ENCODE measurements at regions not wholly inside any gene's neighbourhood (a gene's known extent, or its start where the extent isn't known, plus 50 kb on each side); places are given as distances from the start of the nearest gene placed in this dataset.

DNA sequence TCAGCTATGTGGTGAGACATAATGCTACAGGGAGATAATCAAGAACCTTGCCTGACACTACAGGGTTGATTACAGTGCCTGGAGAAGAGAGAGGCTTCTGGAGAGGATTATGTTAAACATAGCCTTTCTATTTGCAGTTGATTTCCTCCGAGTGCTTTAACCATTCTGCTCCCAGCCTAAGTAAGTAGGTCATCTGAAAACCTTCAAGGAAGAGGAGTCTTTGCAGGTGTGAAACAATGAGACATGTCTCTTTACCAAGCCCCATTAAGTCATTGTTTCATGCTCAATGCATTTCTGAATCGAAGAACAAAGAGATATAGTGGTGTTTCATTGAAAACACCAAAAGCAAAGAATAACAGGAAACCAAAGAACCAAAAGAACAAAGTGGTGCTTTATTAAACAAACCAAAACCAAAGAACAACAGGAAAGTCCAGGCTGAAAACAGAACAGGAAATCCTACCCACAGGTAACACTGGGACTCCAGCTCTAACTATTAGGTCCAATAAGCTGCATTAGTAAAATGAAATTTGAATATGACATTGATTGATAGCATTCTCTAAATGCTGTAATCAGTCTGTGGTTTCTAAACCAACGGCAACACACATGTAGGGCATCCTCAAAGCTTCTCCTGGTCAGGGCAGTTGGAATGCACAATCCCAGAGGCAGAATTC lies 113.3 kb upstream of the SPATA31D4 start:
- TF ChIP-seq TAF1 (IDR thresholded peaks at IDR 0.05; ENCODE audit: borderline replicate concordance, insufficient read depth, low read length): no peak
- no peak for TF ChIP-seq FOXP2 (optimal IDR thresholded peaks at IDR 0.05; ENCODE audit: borderline replicate concordance, extremely low read depth, extremely low read length, insufficient read depth)
- TF ChIP-seq, protein P1, sequence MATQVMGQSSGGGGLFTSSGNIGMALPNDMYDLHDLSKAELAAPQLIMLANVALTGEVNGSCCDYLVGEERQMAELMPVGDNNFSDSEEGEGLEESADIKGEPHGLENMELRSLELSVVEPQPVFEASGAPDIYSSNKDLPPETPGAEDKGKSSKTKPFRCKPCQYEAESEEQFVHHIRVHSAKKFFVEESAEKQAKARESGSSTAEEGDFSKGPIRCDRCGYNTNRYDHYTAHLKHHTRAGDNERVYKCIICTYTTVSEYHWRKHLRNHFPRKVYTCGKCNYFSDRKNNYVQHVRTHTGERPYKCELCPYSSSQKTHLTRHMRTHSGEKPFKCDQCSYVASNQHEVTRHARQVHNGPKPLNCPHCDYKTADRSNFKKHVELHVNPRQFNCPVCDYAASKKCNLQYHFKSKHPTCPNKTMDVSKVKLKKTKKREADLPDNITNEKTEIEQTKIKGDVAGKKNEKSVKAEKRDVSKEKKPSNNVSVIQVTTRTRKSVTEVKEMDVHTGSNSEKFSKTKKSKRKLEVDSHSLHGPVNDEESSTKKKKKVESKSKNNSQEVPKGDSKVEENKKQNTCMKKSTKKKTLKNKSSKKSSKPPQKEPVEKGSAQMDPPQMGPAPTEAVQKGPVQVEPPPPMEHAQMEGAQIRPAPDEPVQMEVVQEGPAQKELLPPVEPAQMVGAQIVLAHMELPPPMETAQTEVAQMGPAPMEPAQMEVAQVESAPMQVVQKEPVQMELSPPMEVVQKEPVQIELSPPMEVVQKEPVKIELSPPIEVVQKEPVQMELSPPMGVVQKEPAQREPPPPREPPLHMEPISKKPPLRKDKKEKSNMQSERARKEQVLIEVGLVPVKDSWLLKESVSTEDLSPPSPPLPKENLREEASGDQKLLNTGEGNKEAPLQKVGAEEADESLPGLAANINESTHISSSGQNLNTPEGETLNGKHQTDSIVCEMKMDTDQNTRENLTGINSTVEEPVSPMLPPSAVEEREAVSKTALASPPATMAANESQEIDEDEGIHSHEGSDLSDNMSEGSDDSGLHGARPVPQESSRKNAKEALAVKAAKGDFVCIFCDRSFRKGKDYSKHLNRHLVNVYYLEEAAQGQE (IDR thresholded peaks at IDR 0.05; ENCODE audit: insufficient read depth in 1 of 2, low read depth in 2 of 2, low read length in 2 of 2): no peak
- TF ChIP-seq SIN3A (IDR thresholded peaks at IDR 0.05; ENCODE audit: borderline replicate concordance, insufficient read depth, low read length): no peak
- no peak for TF ChIP-seq POLR2AphosphoS5 (IDR thresholded peaks at IDR 0.05; ENCODE audit: low read depth, low read length)

DNA sequence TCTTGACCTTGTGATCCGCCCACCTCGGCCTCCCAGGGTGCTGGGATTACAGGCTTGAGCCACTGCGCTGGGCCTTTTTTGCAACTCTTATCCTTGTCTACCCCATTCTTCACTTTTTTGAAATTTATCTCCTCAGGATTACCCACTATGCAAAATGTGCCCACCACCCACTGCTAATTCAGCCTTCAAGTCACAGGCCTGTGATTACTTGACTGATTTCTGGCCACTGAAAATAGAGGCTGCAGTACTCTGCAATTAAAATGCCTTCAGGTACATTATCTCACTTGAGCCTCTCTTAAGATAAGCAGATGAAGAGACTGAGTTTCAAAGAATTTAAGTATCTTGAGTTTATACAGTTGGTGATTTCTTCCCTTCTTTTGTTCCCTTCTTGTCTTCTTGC lies 112.4 kb upstream of the SPATA31D4 start:
- TF ChIP-seq, protein P1 (IDR thresholded peaks at IDR 0.05; ENCODE audit: insufficient read depth in 1 of 2, low read depth in 2 of 2, low read length in 2 of 2): no peak

DNA sequence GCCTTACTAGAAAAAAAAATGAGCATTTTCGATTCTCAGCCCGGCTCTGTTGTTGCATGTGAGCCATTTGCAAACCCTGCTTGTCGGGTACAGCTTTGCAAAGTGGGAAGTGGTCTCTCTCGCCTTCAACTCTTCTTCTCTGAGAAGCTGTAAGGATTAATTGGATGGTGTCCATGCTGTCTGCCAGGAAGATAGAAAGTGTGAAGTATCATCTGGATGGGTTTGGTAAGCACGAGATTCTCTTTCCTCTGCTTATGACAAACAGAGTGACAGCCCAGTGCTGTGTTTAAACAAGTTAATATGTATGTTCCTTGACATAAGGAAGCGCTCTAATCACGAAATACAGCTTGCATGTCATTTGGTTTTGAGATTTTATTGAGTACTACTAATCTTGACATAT lies 109.1 kb upstream of the SPATA31D4 start:
- TF ChIP-seq FOXP2 (optimal IDR thresholded peaks at IDR 0.05; ENCODE audit: borderline replicate concordance, extremely low read depth, extremely low read length, insufficient read depth) (no peak), TAF1 (IDR thresholded peaks at IDR 0.05; ENCODE audit: borderline replicate concordance, insufficient read depth, low read length) (no peak), SIN3A (IDR thresholded peaks at IDR 0.05; ENCODE audit: borderline replicate concordance, insufficient read depth, low read length) (no peak)
- TF ChIP-seq, protein P1 (IDR thresholded peaks at IDR 0.05; ENCODE audit: insufficient read depth in 1 of 2, low read depth in 2 of 2, low read length in 2 of 2): no peak

DNA sequence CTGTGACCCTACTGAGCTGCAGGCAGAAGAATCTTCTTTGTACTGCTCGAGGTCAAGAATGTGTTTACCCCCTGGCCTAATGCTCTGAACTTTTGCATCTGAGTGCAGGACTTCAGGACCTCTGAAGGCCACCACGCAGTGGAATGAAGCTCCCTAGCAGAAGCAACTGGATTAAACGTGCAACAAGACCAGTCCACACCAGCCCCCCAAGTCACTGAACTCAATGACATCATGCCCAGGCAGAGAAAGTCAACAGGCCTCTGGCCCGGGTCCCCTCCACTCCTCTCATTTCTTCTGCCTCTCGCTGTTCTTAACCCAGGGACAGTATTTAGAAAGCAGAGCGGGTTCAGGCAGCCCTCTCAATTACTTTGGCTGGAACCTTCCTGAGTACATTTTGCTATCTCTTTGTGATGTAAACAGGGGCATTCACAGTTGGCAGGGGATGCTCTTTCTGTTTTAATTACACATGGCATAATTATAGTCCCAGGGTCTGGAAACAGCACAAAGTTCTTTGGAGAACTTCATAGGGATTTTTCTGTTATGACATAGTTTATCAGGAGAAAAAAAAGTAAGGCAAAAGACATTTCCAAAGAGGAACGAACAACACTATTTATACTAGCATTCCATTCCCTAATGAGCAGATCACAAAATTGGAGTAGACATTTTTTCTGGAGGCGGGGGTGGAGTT lies 108.2 kb upstream of the SPATA31D4 start:
- TF ChIP-seq POLR2AphosphoS5 (IDR thresholded peaks at IDR 0.05; ENCODE audit: low read depth, low read length): no peak
- TF ChIP-seq SIN3A (IDR thresholded peaks at IDR 0.05; ENCODE audit: borderline replicate concordance, insufficient read depth, low read length): no peak
- TF ChIP-seq, protein P1 (IDR thresholded peaks at IDR 0.05; ENCODE audit: insufficient read depth in 1 of 2, low read depth in 2 of 2, low read length in 2 of 2): no peak
- no peak for TF ChIP-seq TAF1 (IDR thresholded peaks at IDR 0.05; ENCODE audit: borderline replicate concordance, insufficient read depth, low read length)
- no peak for TF ChIP-seq FOXP2 (optimal IDR thresholded peaks at IDR 0.05; ENCODE audit: borderline replicate concordance, extremely low read depth, extremely low read length, insufficient read depth)
